OCI-LY7 (cell line): ENCODE measurements at regions not wholly inside any gene's neighbourhood (a gene's known extent, or its start where the extent isn't known, plus 50 kb on each side); places are given as distances from the start of the nearest gene placed in this dataset.

Source experiments
- BruUV-seq: library from RNA; stranded (reverse); fragments of 400-500 nt; replicated peaks from 2 replicates; lab custom pipeline; 2021; lab: Mats Ljungman, UMichigan
- CTCF ChIA-PET: fragments of 300-600 bp; sonication (Branson Sonifier 250); formaldehyde crosslinking; loops from one replicate; lab custom pipeline; 2022; ENCODE audit warnings: antibody characterized with exemption; ENCODE audit not compliant: unreplicated experiment; lab: Charles Lee
- POLR2A ChIA-PET: fragments of 300-600 bp; sonication (Branson Sonifier 250); formaldehyde crosslinking; loops from one replicate; lab custom pipeline; 2022; ENCODE audit warnings: antibody characterized with exemption; lab: Charles Lee
- DNase-seq: peaks from one replicate; pipeline ENCODE4 v3.0.0-alpha.2; 2015; ENCODE audit warnings: low spot score
- H2AFZ ChIP-seq: fragments of 200-600 bp; sonication (generic), shearing (Covaris generic); 2 replicates; pipeline ENCODE4 v1.6.1; 2014; ENCODE audit warnings: mild to moderate bottlenecking, antibody characterized with exemption, low read length, moderate library complexity
- H3K27ac ChIP-seq: fragments of 200-600 bp; sonication (generic); 2 replicates; pipeline ENCODE4 v1.5.1; 2014; ENCODE audit warnings: mixed run types, low read depth, mild to moderate bottlenecking, moderate library complexity, low read length, inconsistent platforms; ENCODE audit not compliant: poor library complexity, severe bottlenecking
- H3K36me3 ChIP-seq: fragments of 200-600 bp; sonication (generic); 2 replicates; pipeline ENCODE4 v1.6.1; 2014; ENCODE audit warnings: mild to moderate bottlenecking, antibody characterized with exemption, low read length, moderate library complexity, mixed read lengths; ENCODE audit not compliant: insufficient read depth
- H3K4me1 ChIP-seq: fragments of 200-600 bp; sonication (generic); 2 replicates; pipeline ENCODE4 v1.5.1; 2014; ENCODE audit warnings: mild to moderate bottlenecking, low read length; ENCODE audit not compliant: insufficient read depth, poor library complexity, severe bottlenecking
- H3K4me2 ChIP-seq: fragments of 200-600 bp; sonication (generic); 2 replicates; pipeline ENCODE4 v1.6.1; 2014; ENCODE audit warnings: mild to moderate bottlenecking, low read length
- H3K4me3 ChIP-seq: fragments of 200-600 bp; sonication (generic); 2 replicates; pipeline ENCODE4 v1.5.1; 2014; ENCODE audit warnings: mild to moderate bottlenecking, low read depth, low read length; ENCODE audit not compliant: poor library complexity, severe bottlenecking
- H3K79me2 ChIP-seq: fragments of 200-600 bp; sonication (generic); 2 replicates; pipeline ENCODE4 v1.6.1; 2016; ENCODE audit warnings: low read depth, mild to moderate bottlenecking, low read length, moderate library complexity, mixed read lengths; ENCODE audit not compliant: insufficient read depth
- H3K9me2 ChIP-seq: fragments of 200-600 bp; sonication (generic); 2 replicates; pipeline ENCODE4 v1.6.1; 2016; ENCODE audit warnings: mild to moderate bottlenecking, low read length, mixed read lengths; ENCODE audit not compliant: insufficient read depth
- H3K9me3 ChIP-seq: fragments of 200-600 bp; sonication (generic); 2 replicates; pipeline ENCODE4 v1.6.1; 2014; ENCODE audit warnings: mild to moderate bottlenecking, mixed run types, low read length, mixed read lengths
- H4K20me1 ChIP-seq: fragments of 200-600 bp; sonication (generic); 2 replicates; pipeline ENCODE4 v1.6.1; 2014; ENCODE audit warnings: mild to moderate bottlenecking, antibody characterized with exemption, low read length, moderate library complexity, mixed read lengths; ENCODE audit not compliant: insufficient read depth
- EZH2phosphoT487 ChIP-seq: fragments of 200-600 bp; sonication (generic); IDR thresholded peaks from 2 replicates; pipeline ENCODE4 v1.6.1; 2018; ENCODE audit warnings: low read depth, borderline replicate concordance, mild to moderate bottlenecking, mixed run types, antibody characterized with exemption, low read length, moderate library complexity, mixed read lengths
- intact Hi-C: fragments of 100-400 bp; cut with micrococcal nuclease; formaldehyde crosslinking; loops from one replicate; pipeline ENCODE4 v1.10.0; 2022; ENCODE audit not compliant: unreplicated experiment
- TF ChIP-seq, protein P1 (sequence below): fragments of 200-600 bp; sonication (generic); conservative IDR thresholded peaks from 2 replicates; pipeline ENCODE4 v1.5.1; 2014; ENCODE audit warnings: mild to moderate bottlenecking, antibody characterized with exemption, low read length, moderate library complexity, mixed read lengths

DNA sequence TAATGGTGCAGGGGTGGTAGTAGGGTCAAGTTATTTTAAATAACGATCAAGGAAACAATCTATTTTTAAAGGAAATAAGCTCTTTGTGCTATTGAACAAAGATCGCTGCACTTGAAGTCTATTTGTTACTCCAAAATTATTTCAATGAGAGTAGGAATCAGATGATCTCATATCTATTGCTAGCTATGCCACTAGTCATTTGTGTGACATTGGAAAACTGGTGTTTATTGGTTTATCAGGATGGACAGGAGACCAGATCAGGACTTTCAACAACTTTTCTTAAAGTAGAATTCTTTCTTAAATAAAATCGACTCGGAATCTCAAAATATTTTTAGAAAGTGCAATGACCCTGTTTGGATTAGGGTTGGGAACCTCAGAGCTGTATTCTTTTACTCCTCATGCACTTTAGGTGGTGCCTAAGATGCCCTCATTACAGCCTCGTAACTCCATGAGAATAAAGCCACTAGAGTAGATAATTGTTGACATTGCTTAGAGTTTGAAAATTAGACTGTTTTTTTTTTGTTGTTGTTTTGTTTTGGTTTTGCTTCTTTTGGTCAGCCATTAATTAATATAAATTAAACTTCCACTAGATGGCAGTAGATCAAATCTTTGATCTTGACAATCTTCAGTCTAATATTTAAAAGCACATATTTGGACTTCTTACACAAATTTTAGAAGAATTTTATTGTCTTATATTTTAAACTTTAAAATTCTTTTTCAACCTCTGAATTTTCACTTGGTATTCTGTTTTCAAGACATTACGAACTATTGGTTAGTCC is 352.4 kb downstream of the USP25 start:
- no TSS peak for BruUV-seq

DNA sequence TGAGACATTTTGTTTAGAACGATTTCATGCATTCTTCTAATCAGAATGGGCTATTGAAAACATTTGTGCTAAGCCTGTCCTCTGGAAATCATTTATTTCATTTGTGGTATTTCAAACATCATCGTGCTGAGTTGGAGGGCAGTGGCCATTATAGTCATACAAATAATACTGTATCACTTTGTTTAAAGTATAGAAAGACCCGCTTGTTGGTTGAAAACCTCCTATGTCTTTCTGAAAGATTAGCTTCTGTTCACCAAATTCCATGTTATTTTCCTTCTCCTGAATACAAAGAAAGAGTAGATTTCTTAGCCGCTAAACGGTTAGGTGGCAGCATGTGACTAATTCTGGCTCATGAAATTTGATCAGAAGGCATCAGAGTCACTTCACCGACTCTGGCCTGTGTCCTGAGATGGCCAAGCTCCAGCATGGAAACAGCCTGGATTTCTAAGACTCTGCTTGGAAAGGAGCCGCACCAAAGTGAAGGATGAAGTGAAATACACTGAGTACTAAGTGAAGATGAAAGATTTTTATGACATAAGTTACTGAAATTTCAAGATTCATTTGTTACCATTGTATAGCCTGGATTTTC is 355.1 kb downstream of the USP25 start:
- H3K4me1 ChIP-seq = no peaks in the 10 kb centered on the region
- BruUV-seq = no TSS peak
- no peaks in the 10 kb centered on the region for H3K79me2 ChIP-seq
- no peaks in the 10 kb centered on the region for H3K9me3 ChIP-seq
- ChIA-PET CTCF (no interaction called here), POLR2A (interaction anchor here (0.8 to 1.2 kb wide), 2 partner anchors 12 to 17 kb away, joined by 3 read pairs; no protein-coding TSS in a partner anchor)
- H3K4me3 ChIP-seq = no peak overlapping the region
- H4K20me1 ChIP-seq = no peaks in the 10 kb centered on the region
- TF ChIP-seq, protein P1, sequence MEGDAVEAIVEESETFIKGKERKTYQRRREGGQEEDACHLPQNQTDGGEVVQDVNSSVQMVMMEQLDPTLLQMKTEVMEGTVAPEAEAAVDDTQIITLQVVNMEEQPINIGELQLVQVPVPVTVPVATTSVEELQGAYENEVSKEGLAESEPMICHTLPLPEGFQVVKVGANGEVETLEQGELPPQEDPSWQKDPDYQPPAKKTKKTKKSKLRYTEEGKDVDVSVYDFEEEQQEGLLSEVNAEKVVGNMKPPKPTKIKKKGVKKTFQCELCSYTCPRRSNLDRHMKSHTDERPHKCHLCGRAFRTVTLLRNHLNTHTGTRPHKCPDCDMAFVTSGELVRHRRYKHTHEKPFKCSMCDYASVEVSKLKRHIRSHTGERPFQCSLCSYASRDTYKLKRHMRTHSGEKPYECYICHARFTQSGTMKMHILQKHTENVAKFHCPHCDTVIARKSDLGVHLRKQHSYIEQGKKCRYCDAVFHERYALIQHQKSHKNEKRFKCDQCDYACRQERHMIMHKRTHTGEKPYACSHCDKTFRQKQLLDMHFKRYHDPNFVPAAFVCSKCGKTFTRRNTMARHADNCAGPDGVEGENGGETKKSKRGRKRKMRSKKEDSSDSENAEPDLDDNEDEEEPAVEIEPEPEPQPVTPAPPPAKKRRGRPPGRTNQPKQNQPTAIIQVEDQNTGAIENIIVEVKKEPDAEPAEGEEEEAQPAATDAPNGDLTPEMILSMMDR = no peak
- TF ChIP-seq EZH2phosphoT487 = no peak
- no peaks in the 10 kb centered on the region for H3K9me2 ChIP-seq
- H2AFZ ChIP-seq = no peak overlapping the region
- H3K36me3 ChIP-seq = no peaks in the 10 kb centered on the region
- no peak for DNase-seq
- intact Hi-C loops = no loop called here
- H3K27ac ChIP-seq = no peak overlapping the region
- H3K4me2 ChIP-seq = no peak overlapping the region

More for the DNA sequence above, 352.4 kb downstream of the USP25 start:
- no peak overlapping the region for H3K4me2 ChIP-seq
- peak; percentile 43 for DNase-seq
- ChIA-PET CTCF (no interaction called here), POLR2A (interaction anchor here (0.6 to 1.0 kb wide), 4 partner anchors 28 to 1504 kb away, joined by 3 to 12 read pairs (median 4); no protein-coding TSS in a partner anchor)
- no peaks in the 10 kb centered on the region for H3K9me2 ChIP-seq
- TF ChIP-seq EZH2phosphoT487 = no peak
- TF ChIP-seq, protein P1 = peak; percentile 79
- no peaks in the 10 kb centered on the region for H3K79me2 ChIP-seq
- H3K4me1 ChIP-seq = no peaks in the 10 kb centered on the region
- H3K4me3 ChIP-seq = no peak overlapping the region
- H4K20me1 ChIP-seq = no peaks in the 10 kb centered on the region
- no peak overlapping the region for H3K27ac ChIP-seq
- H3K36me3 ChIP-seq = no peaks in the 10 kb centered on the region
- no peaks in the 10 kb centered on the region for H3K9me3 ChIP-seq
- intact Hi-C loops = loop anchor here (2.0 kb wide), 1 partner anchor 249 kb away; no protein-coding TSS in a partner anchor
- 0 out of 2 replicates have a peak overlapping the region, but pooled peaks have one; percentile 24 for H2AFZ ChIP-seq
